Amygdala (tissue), 56 donors: ENCODE measurements at regions not wholly inside any gene's neighbourhood (a gene's known extent, or its start where the extent isn't known, plus 50 kb on each side); places are given as distances from the start of the nearest gene placed in this dataset.
"Not testable (repeated sequence)": the region's sequence is repeated elsewhere in the genome, so short reads cannot be mapped to it uniquely, and the experiment has no call there.

Source experiments
- DNase-seq, 56 donors: peaks; one replicate each; lab custom pipeline; 2025; lab: John Stamatoyannopoulos, UW

- DNase-seq, result not testable (repeated sequence)
Measured at GRCh38 chr16:88161623-88162275, 210.5 kb downstream of the BANP start.

GRCh38 chr16:88162778-88163177 is 211.5 kb downstream of the BANP start:
- not testable (repeated sequence) for DNase-seq

- not testable (repeated sequence) for DNase-seq
Measured at GRCh38 chr16:88164196-88165039, 213.2 kb downstream of the BANP start.

GRCh38 chr16:88165040-88165544 is 213.9 kb downstream of the BANP start:
- DNase-seq, result not testable (repeated sequence)

GRCh38 chr16:88165683-88166082 is 214.4 kb downstream of the BANP start:
- not testable (repeated sequence) for DNase-seq

GRCh38 chr16:88166209-88166773 is 215.1 kb downstream of the BANP start:
- not testable (repeated sequence) for DNase-seq

GRCh38 chr16:88167798-88168556 is 214.8 kb upstream of the ZNF469 start:
- peak in 4 of 56 donors; percentile 10 to 33 (median 20) for DNase-seq

- DNase-seq, result not testable (repeated sequence)
Measured at GRCh38 chr16:88168557-88168949, 214.2 kb upstream of the ZNF469 start.

- DNase-seq, result not testable (repeated sequence)
Measured at GRCh38 chr16:88169136-88169830, 213.5 kb upstream of the ZNF469 start.

- not testable (repeated sequence) for DNase-seq
Measured at GRCh38 chr16:88169831-88170165, 213.0 kb upstream of the ZNF469 start.

GRCh38 chr16:88170528-88170991 is 212.2 kb upstream of the ZNF469 start:
- no peak for DNase-seq

- DNase-seq, result not testable (repeated sequence)
Measured at GRCh38 chr16:88171126-88171525, 211.6 kb upstream of the ZNF469 start.

GRCh38 chr16:88176184-88176583 is 206.6 kb upstream of the ZNF469 start:
- not testable (repeated sequence) for DNase-seq

- not testable (repeated sequence) for DNase-seq
Measured at GRCh38 chr16:88176591-88177180, 206.1 kb upstream of the ZNF469 start.

- DNase-seq, result not testable (repeated sequence)
Measured at GRCh38 chr16:88178251-88178650, 204.5 kb upstream of the ZNF469 start.

- not testable (repeated sequence) for DNase-seq
Measured at GRCh38 chr16:88178896-88179295, 203.9 kb upstream of the ZNF469 start.

- not testable (repeated sequence) for DNase-seq
Measured at GRCh38 chr16:88182967-88183881, 199.5 kb upstream of the ZNF469 start.

GRCh38 chr16:88184053-88184452 is 198.7 kb upstream of the ZNF469 start:
- not testable (repeated sequence) for DNase-seq
